ENCODE measurements at regions not wholly inside any gene's neighbourhood (a gene's known extent, or its start where the extent isn't known, plus 50 kb on each side); places are given as distances from the start of the nearest gene placed in this dataset.
"Not testable (repeated sequence)": the region's sequence is repeated elsewhere in the genome, so short reads cannot be mapped to it uniquely, and the experiment has no call there.

DNA sequence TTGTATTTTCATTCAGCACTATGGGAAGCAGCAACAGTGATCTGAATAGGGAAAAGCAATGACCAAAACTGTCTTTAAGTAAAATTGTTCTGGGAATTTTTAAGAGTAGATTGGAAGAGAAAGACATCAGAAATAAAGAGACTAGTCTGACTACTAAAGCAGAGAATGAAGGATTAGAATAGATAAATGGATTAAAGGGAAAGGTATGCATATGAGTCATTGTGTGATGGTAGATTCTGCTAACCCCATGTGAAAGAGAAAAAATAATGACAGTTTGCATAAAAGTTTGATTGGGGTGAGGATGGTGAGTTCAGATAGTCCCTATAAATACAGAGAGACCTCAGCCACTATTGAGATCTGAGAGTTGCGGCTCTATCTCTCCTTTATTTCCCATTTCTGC lies 139.6 kb upstream of the DCC start:
- no peak for DNase-seq (ENCODE audit: low spot score)

DNA sequence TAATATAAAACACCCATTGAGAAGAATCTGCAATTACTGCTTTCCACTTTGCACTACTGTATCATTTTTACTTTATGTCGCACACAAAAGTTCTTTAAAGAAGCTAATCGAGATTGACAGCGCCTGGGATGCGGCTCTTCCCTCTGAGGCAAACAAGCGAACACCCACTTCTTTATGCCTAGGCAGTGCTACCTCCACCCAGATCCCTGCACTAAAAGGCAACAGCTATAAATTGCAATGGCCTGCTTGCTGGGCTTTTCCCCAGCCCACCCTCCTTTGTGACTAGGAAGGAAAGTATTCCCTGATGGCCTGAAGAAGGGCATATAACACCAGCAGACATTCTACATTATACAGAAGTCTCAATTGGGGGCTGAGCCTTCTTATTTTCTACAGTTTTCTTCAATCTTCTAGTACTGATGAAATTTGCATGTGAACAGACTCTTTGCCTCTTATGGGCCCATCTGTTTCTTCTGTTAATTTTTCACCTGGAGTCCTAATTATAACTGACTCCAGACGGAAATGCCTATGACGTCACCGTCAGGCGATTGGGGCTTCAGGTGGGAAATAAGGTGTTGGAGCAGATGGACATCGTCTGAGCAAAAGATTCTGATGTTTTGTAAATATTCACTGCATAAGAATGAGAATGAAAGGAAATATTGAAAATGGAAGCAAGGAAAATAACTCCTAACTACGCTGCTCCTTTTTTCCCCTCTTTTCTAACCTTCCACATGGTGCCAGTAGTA lies 138.9 kb upstream of the DCC start:
- no peak for DNase-seq (ENCODE audit: low spot score)

DNA sequence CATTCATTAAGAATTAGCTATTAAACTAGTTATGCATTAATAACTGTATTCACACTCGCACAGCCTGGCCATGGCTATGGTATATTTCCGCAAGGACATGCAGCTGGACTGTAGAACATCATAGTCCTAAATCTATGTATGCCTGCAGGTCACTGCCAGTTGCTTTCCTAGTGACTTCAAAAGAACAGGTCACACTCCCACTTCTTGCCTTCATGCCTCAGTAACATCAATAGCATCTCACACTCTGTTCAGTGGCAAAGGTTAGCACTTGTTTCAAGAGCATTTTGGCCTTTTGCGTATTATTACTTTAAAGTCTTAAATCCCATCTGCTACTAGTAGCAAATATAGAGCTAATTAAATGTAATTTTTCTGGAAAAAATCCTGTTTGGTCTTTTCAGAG lies 131.4 kb upstream of the DCC start:
- DNase-seq (ENCODE audit: low spot score) = no peak

DNA sequence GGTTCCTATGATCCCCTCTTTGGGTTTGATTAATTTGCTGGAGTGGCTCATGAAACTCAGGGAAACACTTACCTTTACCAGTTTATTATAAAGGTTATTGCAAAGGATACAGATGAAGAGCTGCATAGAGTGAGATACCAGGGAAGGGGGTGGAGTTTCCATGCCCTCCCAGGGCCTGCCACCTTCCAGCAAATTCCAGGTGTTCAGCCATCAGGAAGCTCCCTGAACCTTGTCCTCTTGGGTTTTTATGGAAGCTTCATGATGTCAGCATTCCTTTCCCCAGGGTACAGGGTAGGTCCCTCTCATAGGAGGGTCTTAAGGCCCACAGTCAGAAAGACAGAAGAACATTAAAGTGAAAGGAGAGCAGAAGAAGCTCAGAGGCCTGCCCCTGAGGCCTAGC lies 123.9 kb upstream of the DCC start:
- no peak for DNase-seq (ENCODE audit: low spot score)

DNA sequence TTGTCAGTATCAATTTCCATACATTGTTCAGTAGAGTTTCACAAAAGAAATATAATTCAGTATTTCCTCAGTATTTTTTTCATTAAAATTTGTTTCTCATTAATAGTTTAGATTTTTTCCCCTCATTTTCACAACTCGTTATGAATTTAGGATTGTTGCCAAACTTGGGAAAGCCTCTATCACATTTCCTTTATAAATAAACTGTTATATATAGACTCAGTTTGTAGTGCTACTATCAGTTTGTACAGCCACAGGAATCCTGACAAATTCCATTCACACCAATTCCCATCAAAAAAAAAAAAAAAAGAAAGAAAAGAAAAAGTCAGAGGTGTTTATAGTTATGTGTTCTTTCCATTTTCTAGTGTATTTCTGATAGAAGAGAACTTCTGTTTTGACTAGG lies 123.3 kb upstream of the DCC start:
- DNase-seq (ENCODE audit: low spot score) = no peak

DNA sequence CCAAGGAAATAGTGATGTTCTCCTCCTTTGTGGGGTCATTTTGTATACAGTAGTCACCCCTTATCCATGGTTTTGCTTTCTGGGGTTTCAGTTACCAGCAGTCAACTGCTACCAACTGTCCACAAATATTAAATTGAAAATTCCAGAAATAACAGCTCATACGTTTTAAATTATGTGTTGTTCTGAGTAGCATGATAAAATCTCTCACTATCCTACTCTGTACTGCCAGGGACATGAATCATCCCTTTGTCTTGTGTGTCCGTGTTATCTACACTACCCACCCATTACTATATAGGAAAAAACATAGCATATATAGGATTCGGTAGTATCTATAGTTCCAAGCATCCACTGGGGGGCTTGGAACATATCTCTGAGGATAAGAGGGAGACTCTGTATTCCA lies 120.9 kb upstream of the DCC start:
- DNase-seq (ENCODE audit: low spot score) = no peak

DNA sequence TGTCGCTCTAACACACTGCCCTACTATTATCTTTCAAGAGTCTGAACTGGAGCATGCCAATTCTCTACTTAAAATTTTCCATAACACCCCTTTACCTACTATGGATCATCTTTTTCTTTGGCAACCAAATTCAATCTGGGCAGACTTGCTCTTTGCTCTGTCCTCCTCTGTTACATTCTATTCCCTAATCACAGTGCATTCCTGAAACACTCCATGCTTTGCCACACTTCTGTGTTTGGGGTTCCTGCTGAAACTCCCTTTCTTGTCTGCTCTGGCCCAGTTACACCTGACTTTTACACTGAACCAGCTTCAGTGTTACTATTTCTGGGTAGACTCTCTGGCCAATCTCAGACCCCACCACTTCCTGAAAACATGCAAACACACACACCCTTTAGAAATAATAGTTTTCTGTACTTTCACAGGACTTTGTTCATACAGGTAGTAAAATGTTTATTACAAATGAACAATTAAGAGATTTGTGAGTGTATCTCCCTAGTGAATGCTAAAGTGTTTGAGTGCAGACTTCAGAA lies 119.9 kb upstream of the DCC start:
- DNase-seq (ENCODE audit: low spot score) = no peak

DNA sequence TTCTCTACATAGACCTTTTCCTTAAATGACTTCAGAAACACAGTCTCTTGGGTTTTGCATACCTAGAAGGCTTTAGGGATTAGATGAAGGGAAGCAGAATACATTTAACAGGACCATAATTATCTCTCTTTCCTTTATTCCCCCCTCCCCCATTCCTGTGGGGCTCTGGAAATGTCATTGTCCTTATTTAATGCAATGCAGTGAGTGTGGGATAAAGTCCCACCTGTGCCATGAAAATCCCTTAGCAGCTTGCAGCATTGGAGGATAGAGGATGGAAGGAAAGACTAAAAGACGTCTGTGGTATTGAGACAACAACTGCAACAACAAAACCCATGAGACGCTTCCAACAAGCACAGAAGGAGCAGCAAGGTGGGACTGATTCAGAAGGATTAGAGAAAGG lies 117.8 kb upstream of the DCC start:
- DNase-seq (ENCODE audit: low spot score) = no peak

DNA sequence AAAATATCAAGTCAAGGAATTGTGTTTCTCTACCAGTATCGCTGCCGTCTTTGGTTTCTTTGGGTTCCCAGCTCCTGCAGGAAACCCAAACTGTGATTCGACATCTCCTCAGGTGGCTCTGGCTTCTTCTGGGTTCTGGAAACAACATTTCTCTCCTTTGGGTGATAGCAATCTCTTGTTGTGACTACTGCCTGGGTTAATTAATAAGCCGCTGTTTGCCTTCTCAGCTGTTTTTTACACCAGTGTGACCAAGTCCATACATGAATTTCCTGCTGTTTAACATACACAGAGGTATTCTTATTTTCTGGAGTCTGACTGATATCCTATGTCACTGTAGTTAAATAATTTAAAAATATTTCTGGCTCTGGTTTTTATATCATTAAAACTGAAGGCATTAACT lies 112.5 kb upstream of the DCC start:
- DNase-seq (ENCODE audit: low spot score) = no peak

DNA sequence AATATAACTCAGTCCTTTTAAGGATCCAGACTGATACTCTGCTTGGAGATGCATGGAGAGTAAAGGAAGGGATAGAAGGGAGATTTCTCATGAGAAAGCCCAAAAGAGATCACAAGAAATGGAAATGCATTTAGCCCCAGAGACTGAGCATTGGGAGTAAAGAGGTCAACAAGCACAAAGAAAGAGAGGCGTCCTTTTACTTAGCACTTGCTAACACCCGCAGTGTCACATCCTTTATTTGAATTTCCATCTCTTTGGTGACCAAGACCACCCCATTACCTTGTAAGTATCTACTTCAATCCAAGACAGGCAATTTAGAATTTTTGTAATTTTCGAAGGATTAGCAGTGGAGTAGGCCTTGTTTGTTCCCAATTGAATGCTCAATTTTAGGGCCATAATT lies 111.8 kb upstream of the DCC start:
- DNase-seq (ENCODE audit: low spot score) = no peak

DNA sequence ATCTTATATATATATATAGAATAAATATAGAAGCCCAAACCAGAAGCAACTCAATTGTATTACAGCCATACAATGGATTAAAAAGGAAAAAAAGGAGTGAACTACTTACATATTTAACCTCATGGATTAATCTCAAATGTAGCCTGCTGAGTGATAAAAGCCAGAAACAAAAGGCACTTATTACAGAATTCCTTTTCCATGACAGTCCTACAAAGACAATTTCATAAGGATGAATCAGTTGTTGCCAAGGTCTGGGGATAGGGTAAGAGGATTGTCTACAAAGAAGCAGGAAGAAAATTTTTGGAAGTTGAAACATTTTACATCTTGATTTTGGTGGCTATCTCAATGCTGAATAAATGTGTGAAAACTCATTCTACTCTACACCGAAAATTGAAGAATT lies 103.9 kb upstream of the DCC start:
- peak; percentile 44 for DNase-seq (ENCODE audit: low spot score)

DNA sequence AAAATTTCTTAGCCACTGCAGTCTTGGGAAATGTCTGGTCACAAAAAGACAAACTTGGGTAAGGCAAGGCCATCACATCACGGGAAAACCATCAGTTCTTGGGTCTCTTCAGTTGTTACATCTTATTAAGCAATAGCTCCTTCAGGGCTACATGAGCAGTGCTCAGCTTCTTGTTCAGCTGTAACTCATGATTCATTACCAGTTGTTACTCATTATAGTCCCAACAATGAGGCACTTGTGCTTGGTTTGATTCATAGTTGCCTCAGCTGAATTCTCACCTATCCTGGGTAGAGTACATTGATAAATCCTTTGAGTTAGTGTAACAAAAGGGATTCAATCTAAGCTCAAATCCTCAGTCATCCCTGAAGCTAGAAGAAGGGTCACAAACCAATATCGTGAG lies 102.4 kb upstream of the DCC start:
- DNase-seq (ENCODE audit: low spot score) = peak; percentile 27

DNA sequence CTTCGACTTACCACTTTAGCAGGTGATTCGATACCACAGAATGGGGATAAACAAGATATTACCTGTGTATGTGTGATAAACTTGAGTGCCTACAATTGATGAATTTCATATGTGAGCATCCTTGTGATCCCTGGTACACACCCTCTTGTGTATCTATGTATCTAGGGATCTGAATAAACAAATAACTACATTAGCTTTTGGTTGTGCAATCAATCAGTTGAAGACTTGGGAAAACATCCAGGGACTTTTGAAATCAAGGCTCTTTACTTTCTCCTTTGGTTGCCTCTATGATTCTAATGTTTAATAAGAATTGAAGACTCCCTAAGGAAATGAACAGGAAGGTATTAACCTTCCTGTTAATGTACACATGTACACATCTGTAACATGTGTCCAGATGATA lies 97.3 kb upstream of the DCC start:
- DNase-seq (ENCODE audit: low spot score) = no peak

DNA sequence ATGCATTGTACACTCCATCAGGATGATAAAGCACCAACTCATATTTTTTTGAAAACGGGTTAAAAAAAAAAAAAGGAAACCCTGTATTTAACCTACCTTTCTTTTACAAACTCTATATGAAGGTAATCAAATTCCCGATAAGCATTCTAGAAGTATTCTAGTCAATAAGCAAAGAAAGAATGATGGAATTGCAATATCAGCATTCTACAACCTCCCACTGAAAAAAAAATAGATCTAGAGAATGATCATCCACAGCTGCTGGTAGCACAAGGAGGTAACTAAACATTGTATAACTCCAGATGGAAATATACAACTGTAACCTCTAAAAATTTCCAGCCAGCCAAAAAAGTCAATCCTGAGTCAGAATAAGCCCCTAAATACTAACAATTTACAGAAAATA lies 95.3 kb upstream of the DCC start:
- DNase-seq (ENCODE audit: low spot score) = no peak

DNA sequence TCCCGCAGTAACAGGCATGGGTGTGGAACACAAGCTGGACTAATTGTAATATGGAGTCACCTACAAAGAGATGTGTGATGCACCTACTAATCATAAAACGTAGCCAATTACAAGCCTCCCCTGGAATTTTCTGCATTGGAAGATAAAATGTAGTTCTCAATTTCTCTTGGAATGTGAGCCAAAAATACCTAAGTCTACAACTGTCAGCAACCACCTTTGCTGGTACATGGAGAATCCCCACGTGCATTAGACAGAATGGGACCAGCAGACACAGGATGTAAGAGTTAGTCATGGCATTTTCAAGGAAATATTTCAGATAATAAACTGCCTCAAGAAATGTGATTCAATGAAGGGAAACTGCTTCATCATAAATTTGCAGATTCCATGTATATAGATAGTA lies 85.6 kb upstream of the DCC start:
- no peak for DNase-seq (ENCODE audit: low spot score)

DNA sequence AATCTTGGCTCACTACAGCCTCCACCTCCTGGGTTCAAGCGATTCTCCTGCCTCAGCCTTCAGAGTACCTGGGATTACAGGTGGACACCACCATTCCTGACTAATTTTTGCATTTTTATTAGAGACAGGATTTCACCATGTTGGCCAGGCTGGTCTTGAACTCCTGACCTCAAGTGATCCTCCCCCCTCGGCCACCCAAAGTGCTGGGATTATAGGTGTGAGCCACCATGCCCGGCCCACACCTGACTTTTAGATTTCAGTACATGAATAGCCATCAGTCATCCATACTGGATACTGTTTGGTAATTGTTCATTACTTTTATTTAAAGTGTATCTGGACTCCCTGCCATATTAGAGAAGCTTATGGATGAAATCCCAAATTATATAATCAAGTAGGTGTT lies 82.6 kb upstream of the DCC start:
- not testable (repeated sequence) for DNase-seq (ENCODE audit: low spot score)

DNA sequence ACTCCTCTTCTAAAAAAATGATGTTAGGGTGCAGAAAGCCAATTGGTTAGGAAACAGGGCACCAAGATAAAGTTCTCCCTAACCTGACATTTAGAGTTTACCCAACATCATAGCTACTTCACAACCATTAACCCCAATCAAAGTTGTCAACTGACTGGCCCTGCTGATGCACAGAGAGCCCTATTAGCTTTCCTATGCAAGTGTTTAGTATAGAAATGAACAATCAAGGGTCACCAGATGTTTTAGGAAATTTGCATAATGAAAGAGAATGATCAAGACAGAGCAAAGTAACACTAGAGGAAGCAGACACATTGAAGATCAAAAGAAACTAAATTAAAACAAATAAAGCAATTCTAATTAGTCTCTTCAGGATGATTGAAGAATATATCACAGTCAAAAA lies 64.2 kb upstream of the DCC start:
- DNase-seq (ENCODE audit: low spot score) = no peak

DNA sequence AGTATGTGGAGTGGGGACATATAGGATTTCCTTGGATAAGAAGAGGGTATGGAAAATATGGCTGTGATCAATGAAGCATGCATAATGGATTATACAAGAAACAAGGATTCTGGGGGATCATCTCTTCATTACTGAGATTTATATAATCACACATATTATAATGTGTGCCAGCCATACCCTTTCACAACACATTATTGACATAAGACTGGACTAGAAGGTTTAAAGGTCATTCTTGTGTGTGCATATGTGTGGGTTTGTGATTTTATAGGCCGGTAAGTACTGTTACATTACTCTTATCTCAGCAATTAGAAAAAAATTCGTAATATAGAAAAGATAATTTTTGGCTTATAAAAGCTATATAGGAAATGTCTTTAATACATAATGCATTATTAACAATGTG lies 62.2 kb upstream of the DCC start:
- no peak for DNase-seq (ENCODE audit: low spot score)

DNA sequence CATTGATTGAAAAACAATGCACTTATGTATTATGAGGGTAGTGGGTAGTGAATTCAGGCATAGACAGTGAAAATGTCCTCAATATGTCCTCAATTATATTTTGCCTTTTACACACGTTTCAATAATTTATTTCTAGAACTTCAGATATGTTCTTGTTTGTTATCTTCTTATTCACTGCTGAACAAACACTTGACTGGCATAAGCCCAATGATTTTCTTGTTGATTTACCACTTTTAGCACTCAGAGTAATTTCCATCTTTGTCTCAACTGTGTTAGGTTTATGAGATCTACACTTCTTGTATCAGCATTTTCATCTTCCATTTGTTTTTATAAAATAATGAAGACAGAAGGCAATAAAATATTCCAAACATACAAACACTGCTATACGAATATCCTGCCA lies 61.8 kb upstream of the DCC start:
- DNase-seq (ENCODE audit: low spot score) = no peak

DNA sequence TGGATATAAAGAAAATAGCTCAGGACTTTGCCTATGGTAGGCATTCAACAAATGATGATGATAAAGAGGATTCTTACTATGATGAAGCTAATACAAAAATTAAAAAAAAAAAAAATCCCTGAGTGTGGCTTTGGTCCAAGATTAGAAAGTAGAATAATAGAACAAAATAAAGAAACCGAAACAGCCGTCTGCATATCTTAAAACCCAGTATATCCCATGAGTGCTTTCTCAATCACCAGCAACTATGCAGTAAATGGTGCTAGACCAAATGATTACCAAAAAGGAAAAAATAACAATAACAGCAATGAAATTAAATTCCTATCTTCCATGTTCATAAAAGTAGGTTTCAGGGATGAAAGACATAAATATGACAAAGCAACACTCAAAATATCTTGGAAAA lies 59.3 kb upstream of the DCC start:
- DNase-seq (ENCODE audit: low spot score) = no peak

DNA sequence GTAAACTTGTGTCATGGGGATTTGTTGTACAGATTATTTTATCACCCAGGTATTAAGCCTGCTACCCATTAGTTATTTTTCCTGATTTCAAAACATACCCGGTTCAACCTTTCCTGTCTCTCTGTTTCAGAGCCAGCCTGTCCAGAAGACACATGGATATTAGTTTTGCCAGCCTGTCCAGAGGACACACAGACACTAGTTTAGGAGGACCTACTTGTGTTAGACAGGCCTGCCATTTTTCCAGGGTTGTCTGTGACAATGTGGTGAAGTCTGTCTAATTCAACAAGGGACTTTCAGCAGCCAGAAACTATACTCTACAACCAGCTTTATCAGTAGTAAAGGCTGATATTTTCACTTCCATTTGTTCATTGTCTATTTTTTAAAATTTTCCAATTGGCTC lies 56.1 kb upstream of the DCC start:
- DNase-seq (ENCODE audit: low spot score) = no peak

DNA sequence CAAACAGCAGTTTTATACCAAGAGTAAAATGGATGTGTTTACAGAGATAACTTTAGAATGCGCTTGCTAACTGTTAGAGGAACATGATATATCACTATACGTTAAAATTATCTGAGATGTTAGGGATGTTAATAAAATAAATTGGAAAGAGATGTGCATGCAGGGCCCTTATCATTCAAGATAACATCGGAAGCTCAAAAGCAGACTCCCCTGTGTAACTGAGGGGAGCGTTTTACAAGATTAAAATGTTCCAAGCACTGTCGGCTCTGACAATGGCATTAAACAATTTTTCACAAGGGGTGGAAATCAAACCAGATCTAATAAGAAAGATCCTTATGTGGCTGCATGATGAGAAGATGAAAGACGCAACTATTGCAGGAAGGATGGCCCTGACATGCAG lies 53.3 kb upstream of the DCC start:
- no peak for DNase-seq (ENCODE audit: low spot score)

DNA sequence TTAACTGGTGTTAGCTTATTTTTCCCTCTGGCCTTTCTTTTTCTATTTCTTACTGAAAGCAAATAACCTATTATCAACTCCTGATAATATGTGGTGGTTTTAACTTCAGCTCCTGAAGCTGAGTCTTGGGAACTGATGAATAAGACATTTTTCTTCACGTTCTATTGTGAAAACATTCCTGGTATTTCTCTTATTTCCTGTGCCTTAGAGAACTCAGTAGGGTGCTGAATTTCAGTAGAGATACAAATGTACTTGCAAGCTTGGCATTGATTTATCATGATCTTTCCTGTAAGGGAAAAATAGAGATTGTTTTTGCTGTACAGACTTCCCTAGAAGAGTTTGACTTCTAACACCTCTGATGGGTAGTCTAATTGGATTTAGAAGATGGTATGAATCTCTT lies 52.8 kb upstream of the DCC start:
- DNase-seq (ENCODE audit: low spot score) = no peak

DNA sequence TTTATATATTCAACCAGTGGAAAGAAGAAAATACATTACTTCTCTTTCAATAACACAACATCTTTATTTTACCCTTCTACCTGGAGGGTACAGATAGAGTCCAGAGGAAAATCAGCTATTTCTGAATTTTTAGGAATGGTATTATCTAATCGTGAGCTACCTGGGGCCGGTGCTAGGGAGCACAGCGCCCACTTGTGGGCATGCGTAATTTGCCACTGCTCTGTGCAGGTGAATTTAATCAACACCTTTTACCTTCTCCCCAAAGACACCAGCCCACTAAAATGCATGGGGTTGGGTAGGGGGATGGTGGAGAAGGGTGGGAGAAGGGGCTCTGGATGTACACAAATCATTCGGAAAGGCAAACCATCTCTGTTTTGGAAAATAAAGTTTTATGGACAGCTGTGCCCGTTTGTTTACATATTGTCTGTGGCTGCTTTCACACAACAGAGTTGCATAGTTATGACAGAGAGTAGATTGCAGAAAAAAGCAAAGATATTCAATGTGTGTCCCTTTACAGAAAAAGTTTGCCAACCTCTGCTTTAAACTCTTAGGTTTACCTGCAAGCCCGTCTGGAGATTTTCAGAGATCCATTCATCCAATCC lies 51.5 kb upstream of the DCC start:
- no peak for DNase-seq (ENCODE audit: low spot score)

All from AG08395 (cell line).